ENCODE measurements at regions not wholly inside any gene's neighbourhood (a gene's known extent, or its start where the extent isn't known, plus 50 kb on each side); places are given as distances from the start of the nearest gene placed in this dataset.
"Not testable (repeated sequence)": the region's sequence is repeated elsewhere in the genome, so short reads cannot be mapped to it uniquely, and the experiment has no call there.

- ATAC-seq (no peak), DNase-seq (ENCODE audit: low spot score) (no peak)
Observed at GRCh38 chr18:75775121-75775520, 347.6 kb upstream of the SMIM21 start.

DNA sequence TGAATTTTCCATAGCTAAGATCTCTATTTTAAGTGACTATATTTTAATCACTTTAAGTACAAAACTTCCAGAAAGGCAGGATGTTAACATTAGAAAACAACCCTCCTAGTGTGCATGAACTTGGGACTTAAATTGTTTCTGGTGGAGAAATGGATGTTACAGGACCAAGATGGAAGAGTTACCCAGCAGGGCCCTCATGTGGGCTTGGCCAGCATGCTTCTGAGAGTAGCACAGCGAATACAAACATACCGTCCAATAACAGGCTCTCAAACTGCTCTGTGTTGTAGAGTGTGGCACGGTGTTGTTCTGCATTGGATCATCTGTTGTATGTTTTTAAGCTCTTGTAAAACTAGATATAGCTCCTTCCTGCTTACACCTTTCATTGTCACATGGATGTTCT lies 346.1 kb upstream of the SMIM21 start:
- ATAC-seq, result no peak
- no peak for DNase-seq (ENCODE audit: low spot score)

DNA sequence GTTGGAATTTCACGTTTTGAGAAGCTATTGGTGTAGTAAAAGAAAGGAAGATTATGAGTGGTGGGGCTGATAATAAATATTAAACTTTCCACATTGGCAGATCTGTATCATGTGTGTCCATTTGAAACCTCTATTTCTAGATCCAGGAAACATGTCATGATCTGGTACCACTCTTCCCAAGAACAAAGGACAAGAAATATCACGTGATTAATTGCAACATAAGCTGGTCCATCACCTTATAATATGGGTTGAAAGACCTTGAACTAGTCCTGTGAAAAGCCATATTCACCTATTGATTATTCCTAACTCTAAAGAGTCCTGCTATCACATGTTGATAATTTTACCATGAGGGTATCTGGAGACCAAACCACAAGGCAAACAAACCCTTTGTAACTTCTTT lies 335.3 kb upstream of the SMIM21 start:
- no peak for DNase-seq (ENCODE audit: low spot score)
- no peak for ATAC-seq

GRCh38 chr18:75760208-75760607 lies 332.7 kb upstream of the SMIM21 start:
- ATAC-seq (no peak), DNase-seq (ENCODE audit: low spot score) (no peak)

GRCh38 chr18:75757951-75758350 lies 330.4 kb upstream of the SMIM21 start:
- DNase-seq (ENCODE audit: low spot score) (no peak), ATAC-seq (no peak)

DNA sequence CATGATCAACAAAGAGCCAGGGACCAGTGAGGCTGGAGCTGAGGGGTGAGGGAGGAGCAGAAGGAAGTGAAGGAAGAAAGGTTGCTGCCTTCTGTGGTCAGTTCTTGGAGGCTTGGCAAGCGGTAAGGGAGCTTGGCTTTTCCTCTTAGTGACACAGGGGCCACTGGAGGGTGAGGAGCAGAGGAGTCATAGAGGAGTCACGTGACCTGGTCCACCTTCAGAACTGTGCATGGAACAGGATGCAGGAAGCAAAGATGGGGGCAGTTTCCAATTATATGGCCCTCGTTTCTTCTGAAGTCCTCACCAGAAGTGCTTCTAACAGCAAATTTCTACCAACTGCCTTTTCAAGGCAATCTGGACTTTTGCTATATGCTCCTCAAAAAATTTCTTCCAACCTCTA lies 326.9 kb upstream of the SMIM21 start:
- no peak for ATAC-seq
- DNase-seq (ENCODE audit: low spot score), result no peak

DNA sequence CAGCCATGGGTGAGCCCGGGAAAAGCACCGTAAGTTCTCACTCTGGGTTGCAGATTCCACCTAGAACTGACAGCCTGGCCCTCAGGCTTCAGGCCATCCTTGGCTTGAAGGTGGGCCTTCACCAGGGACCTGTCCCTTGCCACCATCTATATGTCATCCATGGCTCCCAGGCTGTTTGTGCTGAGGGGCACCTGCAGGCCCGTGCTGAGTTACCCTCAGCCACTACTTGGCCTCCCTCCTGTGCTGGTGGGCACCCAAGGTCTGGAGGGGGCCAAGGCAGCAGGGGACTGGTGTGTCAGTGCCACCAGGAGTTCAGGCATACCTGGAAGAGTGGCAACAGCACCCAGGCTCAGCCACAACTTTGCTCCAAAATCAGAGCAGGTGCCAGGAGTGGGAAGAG lies 326.2 kb upstream of the SMIM21 start:
- ATAC-seq (no peak), DNase-seq (ENCODE audit: low spot score) (no peak)

DNA sequence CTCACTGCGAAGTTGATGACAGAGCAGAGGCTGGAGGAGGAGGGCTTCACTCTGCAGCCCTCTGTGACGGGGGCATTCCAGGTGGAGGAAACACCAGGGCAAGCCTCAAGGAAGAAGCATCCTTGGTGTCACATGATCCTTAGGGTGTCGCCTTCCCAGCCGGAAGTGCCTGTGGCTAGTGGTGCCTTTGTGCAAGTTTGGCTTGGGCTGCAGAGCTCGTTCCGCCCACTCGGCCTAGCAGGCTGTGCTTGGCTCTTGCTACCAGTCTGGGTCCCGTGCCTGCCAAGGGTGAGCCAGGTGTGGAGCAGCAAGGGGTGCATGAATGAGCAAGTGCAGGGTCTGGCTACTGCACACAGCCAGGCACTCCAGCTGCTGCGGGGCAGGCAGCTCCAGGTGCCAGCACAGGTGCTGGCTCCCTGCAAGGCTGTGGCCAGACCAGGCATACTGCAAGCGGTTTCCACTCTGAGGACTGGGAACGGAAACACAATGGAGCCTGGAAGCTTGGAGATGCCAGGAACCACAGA lies 325.3 kb upstream of the SMIM21 start:
- ATAC-seq (no peak), DNase-seq (ENCODE audit: low spot score) (no peak)

GRCh38 chr18:75745147-75745546 lies 317.6 kb upstream of the SMIM21 start:
- no peak for DNase-seq (ENCODE audit: low spot score)
- no peak for ATAC-seq

- DNase-seq (ENCODE audit: low spot score) (no peak), ATAC-seq (no peak)
Observed at GRCh38 chr18:75742516-75742915, 315.0 kb upstream of the SMIM21 start.

DNA sequence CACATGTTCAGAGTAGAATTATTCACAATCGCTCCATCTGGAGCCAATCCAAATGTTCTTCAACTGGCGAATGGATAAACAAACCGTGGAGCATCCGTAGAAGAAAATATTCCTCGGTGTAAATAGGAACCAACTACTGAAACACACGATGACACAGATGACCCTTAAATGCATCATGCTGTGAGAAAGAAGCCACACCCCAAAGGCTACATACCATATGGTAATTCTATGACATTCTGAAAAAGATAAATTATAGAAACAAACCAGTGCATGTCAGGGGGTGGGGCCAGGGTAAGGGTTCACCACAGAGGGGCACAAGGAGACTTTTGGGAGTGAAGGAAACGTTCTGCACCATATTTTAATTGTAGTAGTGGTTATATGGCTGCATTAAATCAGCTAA lies 312.2 kb upstream of the SMIM21 start:
- no peak for DNase-seq (ENCODE audit: low spot score)
- ATAC-seq, result no peak

DNA sequence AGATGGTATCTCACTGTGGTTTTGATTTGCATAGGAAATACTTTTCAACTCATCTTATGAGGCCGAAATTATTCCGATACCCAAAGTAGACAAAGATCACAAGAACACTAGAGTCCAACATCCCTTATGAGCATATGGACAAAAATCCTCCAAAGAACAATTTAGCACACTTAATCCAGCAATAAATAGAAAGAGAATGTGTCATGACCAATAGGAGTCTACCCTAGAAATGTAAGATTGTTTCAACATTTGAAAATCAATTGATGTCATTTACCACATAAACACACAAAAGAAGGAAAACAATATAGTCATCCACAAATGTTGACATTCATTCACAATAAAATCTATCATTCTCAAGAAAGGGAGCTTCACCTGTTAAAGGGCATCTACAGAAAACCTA lies 307.8 kb upstream of the SMIM21 start:
- ATAC-seq (no peak), DNase-seq (ENCODE audit: low spot score) (no peak)

- no peak for DNase-seq (ENCODE audit: low spot score)
- no peak for ATAC-seq
Observed at GRCh38 chr18:75730249-75730648, 302.7 kb upstream of the SMIM21 start.

DNA sequence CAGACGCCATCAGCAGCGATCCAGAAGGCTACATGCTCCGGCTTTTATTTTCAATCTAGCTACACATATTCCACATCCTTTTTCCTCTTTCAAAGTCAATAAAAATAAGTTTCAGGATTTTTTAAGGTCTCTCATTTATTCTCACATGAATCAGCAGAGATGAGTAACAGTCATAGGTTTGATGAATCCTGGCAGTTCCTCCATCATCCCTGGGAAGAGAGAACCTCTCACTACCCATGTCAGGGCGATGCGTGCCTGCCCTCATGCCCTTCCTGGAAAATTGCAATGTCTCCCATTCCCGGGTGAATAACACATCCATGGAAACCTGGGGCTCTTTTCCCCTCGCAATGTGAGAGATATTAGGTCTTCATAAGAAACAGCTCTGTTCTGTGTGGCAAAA lies 301.1 kb upstream of the SMIM21 start:
- DNase-seq (ENCODE audit: low spot score) (no peak), ATAC-seq (no peak)

GRCh38 chr18:75727456-75727855 lies 300.0 kb upstream of the SMIM21 start:
- ATAC-seq (no peak), DNase-seq (ENCODE audit: low spot score) (no peak)

- ATAC-seq (no peak), DNase-seq (ENCODE audit: low spot score) (no peak)
Observed at GRCh38 chr18:75723521-75724340, 296.2 kb upstream of the SMIM21 start.

GRCh38 chr18:75714766-75715165 lies 287.3 kb upstream of the SMIM21 start:
- DNase-seq (ENCODE audit: low spot score) (no peak), ATAC-seq (no peak)

GRCh38 chr18:75712124-75712867 lies 284.8 kb upstream of the SMIM21 start:
- ATAC-seq; DNase-seq (ENCODE audit: low spot score): not testable (repeated sequence)

DNA sequence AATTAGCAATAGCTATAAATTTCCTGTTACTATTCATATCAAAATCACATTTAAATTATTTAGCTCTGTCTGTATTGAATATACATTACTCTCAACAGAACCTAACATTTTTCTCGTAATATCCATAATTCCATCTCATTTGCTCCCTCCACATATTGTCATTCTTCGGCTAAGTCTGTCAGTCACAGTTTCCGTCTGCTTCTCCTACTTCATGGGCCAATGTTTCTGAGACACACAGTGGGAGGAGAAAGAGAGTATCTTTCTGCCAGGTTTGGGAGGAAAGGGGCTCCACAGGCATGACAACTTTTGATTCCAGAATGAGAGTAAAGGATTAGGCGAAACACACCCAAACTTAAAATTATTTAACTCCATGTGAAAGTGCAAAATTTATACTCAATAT lies 273.1 kb upstream of the SMIM21 start:
- DNase-seq (ENCODE audit: low spot score), result no peak
- no peak for ATAC-seq

GRCh38 chr18:75698861-75699260 lies 271.4 kb upstream of the SMIM21 start:
- ATAC-seq (no peak), DNase-seq (ENCODE audit: low spot score) (no peak)

DNA sequence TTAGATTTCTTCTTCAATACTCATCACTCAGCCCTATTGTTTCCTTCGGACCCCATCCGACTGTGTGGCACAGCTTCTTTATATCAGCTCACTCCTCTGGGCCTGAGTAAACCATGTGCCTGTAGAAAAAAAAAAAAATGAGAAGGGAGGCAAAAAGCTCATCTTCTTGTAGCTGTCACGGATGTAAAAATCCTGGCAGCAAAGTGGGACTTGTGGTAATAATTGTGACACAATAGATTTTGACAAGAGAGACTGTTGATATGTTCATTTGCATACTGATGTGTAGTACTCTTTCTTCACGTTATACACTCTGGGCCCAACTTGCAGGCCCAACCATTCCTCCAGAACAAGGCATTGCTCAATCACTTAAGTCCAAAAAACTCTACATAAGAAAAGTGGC lies 270.0 kb upstream of the SMIM21 start:
- no peak for ATAC-seq
- no peak for DNase-seq (ENCODE audit: low spot score)

DNA sequence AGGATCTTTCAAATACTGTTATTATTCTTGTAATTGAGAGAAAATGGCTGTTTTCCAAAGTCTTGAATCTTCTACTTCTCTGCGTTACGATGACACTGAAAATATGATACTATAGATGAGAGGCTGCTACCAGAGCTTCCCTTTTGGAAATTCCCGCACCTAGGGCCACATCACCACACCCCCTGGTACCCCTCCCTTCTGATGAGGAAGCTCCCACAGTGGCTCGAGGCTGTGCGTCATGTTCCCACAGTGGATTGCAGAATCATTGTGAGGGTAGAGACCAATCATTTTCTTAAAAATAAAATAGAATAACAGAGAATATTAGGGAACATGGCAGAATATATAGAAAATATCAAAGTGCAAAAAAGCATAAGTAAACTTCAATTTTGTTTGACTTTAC lies 268.9 kb upstream of the SMIM21 start:
- ATAC-seq (no peak), DNase-seq (ENCODE audit: low spot score) (no peak)

Data from left lobe of liver (tissue), 2 donors.